GM21737 (cell line): ENCODE measurements at regions not wholly inside any gene's neighbourhood (a gene's known extent, or its start where the extent isn't known, plus 50 kb on each side); places are given as distances from the start of the nearest gene placed in this dataset.
"Not testable (repeated sequence)": the region's sequence is repeated elsewhere in the genome, so short reads cannot be mapped to it uniquely, and the experiment has no call there.

Experiments used
- ATAC-seq: cut with Tn5 transposase; IDR thresholded peaks from one replicate; pipeline ENCODE4 v1.9.1; 2021; ENCODE audit warnings: mild to moderate bottlenecking, moderate library complexity; ENCODE audit not compliant: unreplicated experiment

- ATAC-seq: no peak
These were observed 335.3 kb upstream of the DUSP10 start for GRCh38 chr1:222077206-222077605.

DNA sequence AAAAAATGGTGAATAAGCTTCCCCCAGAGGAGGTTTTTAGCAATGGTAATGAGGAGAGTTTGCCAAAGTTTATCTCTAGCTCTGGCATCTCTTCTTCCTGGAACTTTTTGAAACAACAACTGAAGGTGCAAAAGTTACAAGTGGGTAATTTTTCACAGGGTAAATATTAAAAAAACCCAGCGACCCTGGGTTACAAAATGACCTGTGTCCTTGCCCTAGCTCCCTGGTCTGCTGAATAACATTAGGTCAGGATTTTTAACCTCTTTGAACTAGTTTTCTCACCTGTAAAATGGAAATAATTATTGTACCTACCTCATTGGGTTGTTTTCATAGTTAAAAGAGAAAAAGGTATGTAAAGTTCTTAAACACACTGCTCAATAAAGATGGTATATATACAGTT, 332.4 kb upstream of the DUSP10 start:
- no peak for ATAC-seq

DNA sequence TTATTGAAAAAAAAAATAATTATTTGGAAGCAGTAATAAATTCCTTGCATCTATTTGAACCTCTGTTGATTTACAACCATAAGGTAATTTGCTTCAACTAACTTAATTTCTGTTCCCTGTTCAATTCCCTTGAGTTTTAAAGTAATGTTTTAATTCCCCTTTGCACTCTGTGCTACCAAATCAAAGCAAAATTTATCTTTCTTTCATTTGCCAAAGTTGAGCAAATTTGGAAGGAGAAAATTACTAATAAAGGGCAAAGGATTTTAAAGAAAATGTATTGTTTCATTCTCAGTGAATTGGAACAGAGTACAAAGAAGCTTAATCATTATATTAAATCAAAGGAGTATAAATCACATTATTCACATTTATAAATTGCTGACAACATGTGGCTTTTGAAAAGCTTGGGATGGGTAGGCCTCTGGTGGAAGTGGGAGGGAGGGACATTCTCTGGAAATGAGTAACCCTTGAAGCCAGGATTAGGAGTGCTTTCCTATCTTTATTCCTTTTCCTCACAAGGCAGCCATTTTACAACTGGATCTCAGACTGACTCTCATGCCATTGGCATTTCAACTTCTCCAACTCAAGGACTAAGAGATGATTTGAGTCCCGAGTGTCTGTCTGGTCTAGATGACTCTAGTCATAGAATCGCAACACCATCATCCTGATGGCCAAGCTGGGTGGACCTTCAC, 331.6 kb upstream of the DUSP10 start:
- ATAC-seq: no peak

GRCh38 chr1:222071387-222071786, 329.5 kb upstream of the DUSP10 start:
- ATAC-seq: no peak

DNA sequence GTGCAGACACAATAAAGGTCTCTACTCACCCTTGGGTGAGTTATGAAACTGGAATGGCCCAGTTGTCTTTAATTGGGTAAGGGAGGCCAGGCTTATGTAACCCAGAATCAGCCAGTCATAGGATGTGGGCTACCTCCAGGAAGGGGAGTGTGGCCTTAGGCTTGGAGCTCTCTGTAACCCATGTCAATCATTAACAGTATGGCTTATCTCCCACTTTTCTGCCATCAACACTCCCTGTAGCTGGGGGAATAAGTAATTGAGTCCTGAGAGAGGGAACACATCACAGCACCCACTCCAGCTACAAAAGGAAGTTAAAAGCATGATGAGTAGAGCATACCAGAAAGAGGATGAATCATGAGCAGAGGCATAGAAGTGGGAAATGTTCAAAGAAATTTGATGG, 327.0 kb upstream of the DUSP10 start:
- no peak for ATAC-seq

DNA sequence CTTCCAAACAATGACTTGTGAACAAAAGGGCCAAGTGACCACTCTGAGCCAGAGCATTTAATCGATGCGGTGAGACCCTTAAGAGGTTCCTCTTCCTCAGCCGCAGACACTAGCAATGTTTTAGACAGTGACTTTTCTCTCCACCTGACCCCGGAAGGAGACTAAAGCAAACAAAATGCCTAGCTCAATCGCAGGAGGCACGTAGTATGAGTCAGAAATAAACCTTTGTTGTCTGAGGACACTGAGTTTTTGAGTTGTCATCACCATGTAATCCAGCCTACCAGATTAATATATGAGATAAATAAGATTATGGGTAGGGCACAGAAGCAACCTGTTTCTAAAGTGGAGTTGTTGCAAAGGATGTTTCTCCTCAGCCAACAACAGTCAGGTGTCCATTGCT, 326.2 kb upstream of the DUSP10 start:
- ATAC-seq: no peak

DNA sequence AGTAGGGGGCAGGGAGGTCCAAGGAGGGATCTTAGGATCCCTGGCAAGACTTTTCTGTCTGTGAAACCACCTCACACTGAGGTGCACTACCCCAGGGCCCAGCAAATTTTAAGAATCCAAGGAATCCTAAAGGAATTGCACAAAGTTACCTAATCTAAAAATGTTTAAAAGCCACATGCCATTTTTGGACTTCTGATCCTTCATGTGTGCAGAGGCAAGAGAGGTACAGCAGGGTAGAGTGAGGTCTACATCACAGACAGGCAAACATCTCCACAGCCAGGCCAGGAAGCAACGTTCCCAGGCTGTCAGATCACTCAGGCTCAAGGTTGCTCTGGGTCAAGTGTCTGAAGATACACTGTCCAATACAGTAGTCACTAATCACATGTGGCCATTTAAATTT, 324.6 kb upstream of the DUSP10 start:
- ATAC-seq: no peak

DNA sequence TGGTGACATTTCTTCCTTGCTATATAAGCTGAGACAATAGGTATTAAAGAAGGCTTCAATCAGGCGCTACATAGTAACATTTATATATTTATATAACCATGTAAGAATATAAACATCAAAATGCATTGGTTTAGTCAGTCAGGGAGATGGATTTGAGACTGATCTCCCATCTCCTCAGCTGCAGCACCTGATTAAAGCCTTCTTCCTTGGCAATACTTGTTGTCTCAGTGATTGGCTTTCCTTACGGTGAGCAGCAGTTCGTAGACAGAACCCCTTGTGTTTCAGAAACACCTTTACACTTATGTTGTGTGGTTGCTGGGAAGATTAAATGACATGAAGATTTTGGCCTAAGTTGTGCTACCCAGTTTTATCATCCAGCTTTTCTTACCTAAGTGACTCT, 323.3 kb upstream of the DUSP10 start:
- no peak for ATAC-seq

- ATAC-seq: no peak
These were observed 322.7 kb upstream of the DUSP10 start for GRCh38 chr1:222064388-222065211.

- ATAC-seq: no peak
These were observed 320.8 kb upstream of the DUSP10 start for GRCh38 chr1:222062640-222063039.

DNA sequence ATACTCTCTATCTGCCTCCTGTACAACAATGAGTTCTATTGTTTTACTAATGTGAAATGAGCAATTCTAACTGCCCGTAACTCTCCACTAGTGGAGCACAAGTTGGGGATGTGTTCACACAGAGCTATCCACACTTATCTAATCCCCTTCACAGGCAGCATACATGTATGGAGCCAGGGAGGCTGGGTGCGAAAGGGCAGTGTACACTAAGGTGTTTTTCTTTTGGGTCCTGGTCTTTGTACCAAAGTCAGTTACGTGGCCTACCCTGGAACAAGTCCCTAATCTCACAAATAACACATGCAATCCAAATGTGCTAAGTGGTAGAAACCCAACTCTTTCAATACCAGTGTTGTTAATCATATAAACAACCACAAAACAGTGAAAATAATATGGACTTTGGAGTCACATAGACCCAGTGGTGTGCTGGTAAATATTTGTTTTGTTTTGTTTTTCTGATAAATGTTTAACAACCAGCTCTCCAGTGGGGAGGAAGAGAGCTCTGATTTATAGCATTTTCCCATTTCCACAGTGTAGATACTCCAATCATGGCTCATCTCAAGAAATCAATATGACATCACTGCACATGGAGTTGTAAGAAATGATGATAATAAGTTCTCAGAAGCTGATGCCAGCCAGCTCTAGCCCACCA, 319.9 kb upstream of the DUSP10 start:
- ATAC-seq: no peak

DNA sequence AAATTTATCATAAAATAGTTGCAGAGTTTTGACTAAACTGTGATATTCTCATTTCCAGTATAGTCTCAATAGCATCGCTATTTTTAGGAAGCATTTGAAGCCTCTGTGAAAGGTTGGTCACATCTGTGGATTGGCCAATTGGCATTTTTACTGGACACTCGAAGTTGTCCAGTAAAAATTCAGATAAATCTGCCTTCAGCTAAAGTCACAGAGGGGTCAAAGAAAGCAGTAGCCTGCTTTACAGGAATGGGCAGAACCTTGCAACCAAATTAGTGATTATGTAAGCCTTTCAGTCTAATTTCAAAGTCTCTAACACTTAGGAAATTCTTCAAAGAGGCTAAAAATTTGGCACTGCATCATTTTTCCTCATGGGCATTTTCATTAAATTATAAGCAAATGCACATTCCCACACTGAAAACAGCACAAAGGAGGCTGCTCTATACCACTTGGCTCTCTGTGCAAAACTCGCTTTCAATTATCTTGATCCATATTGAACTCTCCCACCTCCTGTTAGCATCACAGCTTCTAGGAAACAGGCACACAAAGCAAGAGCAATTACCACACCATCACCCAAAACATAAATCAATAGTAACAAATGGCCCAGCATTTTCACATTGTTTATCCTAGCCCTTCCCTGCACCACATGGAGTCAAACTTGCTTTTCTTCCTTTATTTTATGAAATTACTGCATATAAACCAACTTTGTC, 318.5 kb upstream of the DUSP10 start:
- ATAC-seq: no peak

GRCh38 chr1:222058249-222058648, 316.4 kb upstream of the DUSP10 start:
- no peak for ATAC-seq

DNA sequence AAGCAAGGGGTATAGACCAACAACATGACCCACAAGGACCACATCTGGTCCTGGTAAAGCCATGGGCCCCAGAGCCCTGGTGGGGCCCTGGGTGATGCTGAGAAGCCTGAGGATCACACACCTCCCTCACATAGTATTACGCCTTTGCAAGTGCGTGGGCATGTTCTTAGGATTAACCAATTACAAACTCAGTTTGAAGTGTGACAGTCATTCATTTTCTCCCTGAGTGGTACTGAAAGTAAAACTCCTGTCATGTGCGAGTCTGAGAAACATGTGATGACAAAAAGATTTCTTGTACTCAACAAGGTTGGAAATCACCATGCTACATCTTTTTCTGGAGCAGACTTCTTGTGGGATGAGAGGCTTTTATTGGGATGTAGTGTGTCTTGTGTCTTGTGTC, 315.3 kb upstream of the DUSP10 start:
- no peak for ATAC-seq

DNA sequence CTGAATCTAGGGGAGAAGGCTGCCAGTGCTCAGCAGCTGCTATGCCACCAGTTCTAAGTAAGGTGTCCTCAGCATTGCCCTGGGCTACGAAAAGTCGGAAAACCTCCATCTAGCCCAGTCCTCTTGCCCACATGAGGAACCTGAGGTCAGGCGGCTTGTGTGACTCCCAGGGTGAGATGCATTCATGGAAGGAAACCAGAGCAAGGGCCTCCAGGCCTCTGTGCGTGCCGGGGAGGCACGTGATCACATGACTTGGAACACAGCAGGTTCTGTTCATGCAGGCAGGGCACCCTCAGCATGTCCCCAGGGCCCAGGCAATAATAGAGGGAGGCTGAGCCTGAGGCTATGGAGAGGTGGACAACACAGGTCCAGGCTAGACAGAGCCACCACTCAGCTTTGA, 312.5 kb upstream of the DUSP10 start:
- ATAC-seq: no peak

GRCh38 chr1:222053790-222054294, 312.0 kb upstream of the DUSP10 start:
- ATAC-seq: no peak

GRCh38 chr1:222051311-222051710, 309.4 kb upstream of the DUSP10 start:
- ATAC-seq: not testable (repeated sequence)

GRCh38 chr1:222049661-222050060, 307.8 kb upstream of the DUSP10 start:
- not testable (repeated sequence) for ATAC-seq

DNA sequence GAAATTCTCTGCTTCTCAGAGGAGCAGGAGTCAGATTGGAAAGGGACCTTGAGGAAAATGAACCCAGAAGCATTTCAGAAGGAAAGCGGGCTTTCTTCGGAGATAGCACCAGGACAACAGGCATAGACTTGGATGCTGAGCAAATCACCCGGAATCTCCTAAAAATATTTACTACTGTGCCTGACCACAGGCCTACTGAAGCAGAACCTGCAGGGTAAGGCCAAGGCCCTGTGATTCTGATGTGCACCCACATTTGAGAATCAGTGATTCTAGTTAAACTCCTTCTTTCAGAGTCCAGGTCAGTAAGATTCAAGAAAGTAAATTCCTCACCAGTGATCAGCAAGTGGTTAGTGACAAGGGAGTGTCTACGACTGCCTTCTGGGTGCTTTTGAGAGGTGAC, 307.3 kb upstream of the DUSP10 start:
- ATAC-seq: no peak

- peak; percentile 68 for ATAC-seq
These were observed 306.3 kb upstream of the DUSP10 start for GRCh38 chr1:222048094-222048595.

GRCh38 chr1:222047366-222047765, 305.5 kb upstream of the DUSP10 start:
- ATAC-seq: no peak
